D721Med (cell line): ENCODE measurements at regions not wholly inside any gene's neighbourhood (a gene's known extent, or its start where the extent isn't known, plus 50 kb on each side); places are given as distances from the start of the nearest gene placed in this dataset.

Experiments used
- DNase-seq: peaks from one replicate; pipeline ENCODE4 v3.0.0; 2011; ENCODE audit warnings: low spot score; ENCODE audit not compliant: insufficient read length
- FAIRE-seq: peaks from 2 replicates; lab custom pipeline; 2011; peaks lifted over from hg19 to GRCh38; lab: Jason Lieb, UNC
- TF ChIP-seq, protein P1 (sequence below): IDR thresholded peaks from 2 replicates; pipeline ENCODE4 v1.5.1; 2012; ENCODE audit warnings: mild to moderate bottlenecking, control low read depth; ENCODE audit not compliant: insufficient read depth; ENCODE audit errors: missing control alignments

- no peak for FAIRE-seq
- TF ChIP-seq, protein P1, sequence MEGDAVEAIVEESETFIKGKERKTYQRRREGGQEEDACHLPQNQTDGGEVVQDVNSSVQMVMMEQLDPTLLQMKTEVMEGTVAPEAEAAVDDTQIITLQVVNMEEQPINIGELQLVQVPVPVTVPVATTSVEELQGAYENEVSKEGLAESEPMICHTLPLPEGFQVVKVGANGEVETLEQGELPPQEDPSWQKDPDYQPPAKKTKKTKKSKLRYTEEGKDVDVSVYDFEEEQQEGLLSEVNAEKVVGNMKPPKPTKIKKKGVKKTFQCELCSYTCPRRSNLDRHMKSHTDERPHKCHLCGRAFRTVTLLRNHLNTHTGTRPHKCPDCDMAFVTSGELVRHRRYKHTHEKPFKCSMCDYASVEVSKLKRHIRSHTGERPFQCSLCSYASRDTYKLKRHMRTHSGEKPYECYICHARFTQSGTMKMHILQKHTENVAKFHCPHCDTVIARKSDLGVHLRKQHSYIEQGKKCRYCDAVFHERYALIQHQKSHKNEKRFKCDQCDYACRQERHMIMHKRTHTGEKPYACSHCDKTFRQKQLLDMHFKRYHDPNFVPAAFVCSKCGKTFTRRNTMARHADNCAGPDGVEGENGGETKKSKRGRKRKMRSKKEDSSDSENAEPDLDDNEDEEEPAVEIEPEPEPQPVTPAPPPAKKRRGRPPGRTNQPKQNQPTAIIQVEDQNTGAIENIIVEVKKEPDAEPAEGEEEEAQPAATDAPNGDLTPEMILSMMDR = no peak
- DNase-seq = no peak
These were observed 1159.8 kb upstream of the ADGRL2 start for GRCh38 chr1:80640978-80641377.

DNA sequence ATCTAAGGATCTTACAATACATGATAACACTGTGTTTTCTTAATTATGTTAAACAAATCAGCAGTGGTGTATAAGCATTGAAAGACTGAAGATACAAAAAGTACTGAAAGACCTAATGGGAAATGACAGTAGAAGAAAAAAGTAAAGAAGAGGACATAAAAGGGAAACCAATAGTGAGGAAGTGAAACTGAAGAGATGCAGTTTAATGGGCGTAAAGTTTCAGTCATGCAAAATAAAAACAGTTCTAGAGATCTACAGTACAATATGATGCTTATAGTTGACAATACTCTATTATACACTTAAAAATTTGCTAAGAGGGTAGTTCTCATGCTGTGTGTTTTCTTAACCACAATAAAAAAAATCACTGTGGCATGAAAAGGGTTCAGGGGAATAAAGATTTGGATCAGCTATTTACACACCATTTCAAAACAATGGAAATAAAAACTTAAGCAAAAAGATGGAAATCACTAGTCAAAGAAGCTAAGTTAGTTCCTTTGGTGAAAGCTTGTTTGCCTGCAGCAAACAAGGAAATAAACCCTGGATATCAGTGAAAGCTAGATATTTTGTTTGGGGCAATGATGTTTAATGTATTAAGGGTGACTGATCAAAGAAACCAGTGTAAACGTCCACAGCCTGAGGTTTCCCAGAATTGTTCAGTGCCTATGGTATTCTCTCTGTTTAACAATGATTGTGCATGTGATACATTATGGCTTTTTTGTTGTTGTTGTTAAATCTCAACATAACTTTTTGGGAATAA is 1160.8 kb upstream of the ADGRL2 start:
- TF ChIP-seq, protein P1 = no peak
- FAIRE-seq (no peak), DNase-seq (no peak)

DNA sequence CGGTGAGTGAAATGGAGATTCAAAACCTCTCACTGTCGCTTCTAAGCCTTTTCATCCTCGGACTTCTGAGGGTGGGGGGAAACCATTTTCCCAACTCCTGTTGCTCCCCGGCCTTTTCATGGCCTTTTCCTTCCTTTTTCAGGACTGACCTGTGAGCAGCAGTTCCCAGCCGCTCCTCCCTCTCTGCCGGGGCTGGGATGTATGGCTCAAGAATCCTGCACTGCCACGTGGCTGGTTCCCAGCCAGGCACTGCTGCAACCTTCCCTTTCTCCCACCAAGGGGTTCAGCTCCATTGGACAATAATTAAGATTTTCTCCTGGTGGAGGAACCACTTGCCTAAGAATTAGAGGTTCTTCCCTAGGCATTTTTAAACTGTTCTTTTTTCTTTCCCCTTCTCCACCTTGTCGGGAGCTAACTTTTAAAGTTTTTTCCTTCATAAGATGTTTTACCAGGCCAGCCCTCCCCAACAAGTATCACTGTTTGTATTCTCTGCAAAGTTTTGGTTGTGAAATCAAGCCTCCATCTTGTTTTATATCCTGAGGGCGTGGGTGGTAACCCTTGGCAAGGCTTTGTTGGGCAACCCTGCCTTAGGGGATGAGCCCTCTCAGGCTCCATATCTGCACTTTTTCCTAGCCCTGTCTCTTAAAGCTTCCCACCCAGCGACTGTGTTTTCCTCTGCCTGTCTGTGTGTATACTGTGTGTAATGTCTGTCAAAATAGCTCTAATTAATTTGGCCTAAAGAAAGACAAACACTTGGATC is 1166.6 kb upstream of the ADGRL2 start:
- no peak for DNase-seq
- FAIRE-seq = no peak
- TF ChIP-seq, protein P1 = no peak

DNA sequence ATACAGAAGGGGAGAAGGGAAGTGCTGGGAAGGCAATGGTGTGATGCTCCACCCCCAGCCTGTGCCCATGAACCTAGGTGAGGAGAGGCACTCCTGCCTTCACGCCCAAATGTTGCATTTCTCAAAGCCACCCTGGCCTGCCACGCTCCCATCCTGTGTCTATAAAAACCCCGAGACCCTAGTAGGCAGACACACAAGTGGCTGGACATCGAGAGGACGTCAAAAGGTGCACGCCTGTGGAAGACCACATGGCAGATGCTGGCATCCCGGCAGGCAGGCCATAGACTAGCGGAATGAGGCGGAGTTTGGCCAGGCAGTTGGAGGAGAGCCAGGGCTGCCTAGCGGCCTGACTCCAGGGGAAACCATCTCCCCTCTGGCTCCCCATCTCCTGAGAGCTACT is 1168.5 kb upstream of the ADGRL2 start:
- TF ChIP-seq, protein P1 = no peak
- FAIRE-seq (no peak), DNase-seq (no peak)

- FAIRE-seq (no peak), DNase-seq (no peak)
- TF ChIP-seq, protein P1 = no peak
These were observed 1171.4 kb upstream of the ADGRL2 start for GRCh38 chr1:80629304-80629837.

GRCh38 chr1:80624682-80625081 is 1176.1 kb upstream of the ADGRL2 start:
- DNase-seq = no peak
- TF ChIP-seq, protein P1 = no peak
- no peak for FAIRE-seq
